GF-D8 (cell line): ENCODE measurements at regions not wholly inside any gene's neighbourhood (a gene's known extent, or its start where the extent isn't known, plus 50 kb on each side); places are given as distances from the start of the nearest gene placed in this dataset.
"Not testable (repeated sequence)": the region's sequence is repeated elsewhere in the genome, so short reads cannot be mapped to it uniquely, and the experiment has no call there.

Experiments used
- DNase-seq: peaks from one replicate; lab custom pipeline; 2025; lab: John Stamatoyannopoulos, UW

DNA sequence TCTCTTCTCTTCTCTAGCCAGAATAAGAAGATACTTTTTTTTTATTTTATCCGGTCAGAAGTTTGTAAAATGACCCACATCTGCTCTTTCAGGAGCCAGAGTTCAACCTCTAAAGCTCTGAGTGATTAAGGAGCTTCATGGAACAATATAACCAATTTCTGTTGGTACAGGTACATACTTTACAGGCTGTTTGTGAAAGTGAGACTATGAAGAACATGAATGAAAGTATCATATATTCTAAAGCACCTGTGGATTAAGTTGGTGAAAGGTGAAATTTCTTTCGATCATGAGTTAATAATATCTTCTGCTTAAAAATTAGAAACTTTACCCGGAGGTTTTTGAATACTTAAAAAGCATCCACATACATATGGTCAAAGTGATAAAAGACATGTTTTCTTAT is 65.2 kb downstream of the DMRT2 start:
- DNase-seq, result no peak

DNA sequence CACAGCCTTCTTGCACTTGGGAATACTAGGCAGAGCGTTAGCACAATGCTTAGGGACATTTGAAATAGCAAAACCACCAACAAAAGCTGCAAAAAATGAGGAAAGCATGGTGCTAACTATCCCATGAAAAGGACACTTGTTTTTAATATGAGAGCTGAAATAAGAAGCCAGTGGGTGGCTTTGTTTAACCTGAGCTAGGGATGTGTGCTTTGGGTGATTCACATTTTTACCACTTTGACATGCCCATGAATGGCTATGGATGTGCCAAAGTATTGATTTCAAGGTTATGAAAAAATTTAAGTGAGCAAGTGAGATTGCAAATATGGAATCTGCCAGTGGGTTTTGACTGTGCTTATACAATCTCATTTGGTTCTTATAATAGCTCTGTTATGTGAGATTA is 67.3 kb downstream of the DMRT2 start:
- DNase-seq, result no peak

DNA sequence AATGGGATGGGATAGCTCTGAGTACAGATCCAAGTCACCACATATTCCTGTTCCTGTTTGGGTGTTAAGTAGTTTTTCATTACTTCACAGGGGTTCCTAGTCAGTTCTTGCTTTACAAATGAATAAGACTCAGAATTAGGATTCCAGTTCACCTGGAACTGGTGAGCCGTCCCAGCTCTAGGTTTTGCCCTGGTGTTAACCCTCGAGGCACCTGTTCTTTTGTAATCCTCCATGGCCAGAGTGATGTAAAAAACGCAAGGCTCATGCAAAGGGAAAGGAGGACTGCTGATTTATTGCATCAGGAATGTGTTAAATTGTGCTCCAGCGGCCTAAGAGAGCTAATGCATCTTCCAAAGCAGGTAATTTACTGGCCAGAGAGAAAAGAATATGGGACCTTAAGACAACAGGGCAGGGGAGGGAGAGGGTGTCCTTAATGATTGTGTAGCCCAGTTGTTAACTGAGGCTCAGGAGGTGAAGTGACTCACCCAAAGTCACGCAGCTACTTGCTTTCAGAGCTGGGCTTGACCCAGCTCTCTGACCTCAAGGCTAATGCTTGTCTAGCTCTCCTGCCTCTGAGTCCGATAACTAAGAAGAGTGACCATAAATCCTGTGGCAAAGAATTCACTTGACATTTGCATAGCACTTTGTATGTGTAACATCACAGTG is 70.5 kb downstream of the DMRT2 start:
- DNase-seq, result no peak

DNA sequence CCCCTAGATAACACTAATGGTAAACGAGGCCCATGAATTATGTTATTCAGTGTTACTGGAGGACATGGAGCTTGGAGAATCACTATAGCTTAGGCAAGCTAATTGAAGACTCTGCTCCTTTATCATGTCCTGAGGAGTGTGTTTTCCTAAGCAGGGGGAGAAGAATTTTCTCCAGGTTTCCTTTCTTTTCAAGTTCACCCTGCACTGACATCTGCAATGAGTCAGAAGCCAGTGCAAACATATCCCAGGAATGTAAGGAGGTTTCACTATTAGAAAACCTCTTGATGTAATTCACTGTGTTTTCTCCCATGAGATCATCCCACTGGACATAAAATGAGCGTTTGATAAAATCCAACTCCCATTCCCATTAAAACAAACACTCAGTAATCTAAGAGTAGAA is 75.6 kb downstream of the DMRT2 start:
- no peak for DNase-seq

DNA sequence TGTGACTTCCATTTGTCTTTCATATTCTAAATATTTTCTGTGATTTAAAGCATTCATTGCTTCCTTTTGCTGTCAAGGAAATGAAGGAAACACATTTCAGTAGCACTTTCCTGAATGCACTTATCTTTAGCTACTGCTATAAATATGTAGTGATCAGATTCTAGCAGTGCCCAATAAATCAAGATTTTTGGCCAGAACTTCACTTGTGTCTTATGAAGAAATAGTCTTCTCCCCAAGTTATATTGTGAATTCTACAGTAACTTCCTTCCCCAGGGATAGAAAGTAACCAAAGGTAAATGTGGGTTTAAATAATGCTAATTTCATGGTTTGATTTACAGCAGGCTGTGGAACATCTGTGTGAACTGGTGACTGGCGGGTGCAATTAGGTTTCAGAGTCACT is 77.9 kb downstream of the DMRT2 start:
- DNase-seq, result no peak

DNA sequence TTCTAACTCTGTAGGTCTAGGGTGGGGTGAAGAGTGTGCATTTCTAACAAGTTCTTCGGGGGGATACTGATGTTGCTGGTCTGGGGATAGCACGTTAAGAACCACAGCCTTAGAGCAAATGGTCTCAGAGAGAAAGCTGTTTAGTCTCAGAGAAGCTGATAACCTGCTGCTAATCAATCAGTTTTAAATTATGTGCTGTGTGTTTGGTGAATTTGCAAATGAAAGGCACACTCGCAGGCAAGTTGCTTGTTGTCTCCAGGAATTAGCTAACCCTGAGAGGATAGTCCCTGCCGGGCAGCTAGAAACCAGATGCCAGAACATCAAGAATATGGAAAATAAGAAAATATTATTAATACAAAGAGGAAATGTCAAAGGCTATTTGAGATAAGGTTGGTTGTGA is 79.2 kb downstream of the DMRT2 start:
- DNase-seq, result no peak

DNA sequence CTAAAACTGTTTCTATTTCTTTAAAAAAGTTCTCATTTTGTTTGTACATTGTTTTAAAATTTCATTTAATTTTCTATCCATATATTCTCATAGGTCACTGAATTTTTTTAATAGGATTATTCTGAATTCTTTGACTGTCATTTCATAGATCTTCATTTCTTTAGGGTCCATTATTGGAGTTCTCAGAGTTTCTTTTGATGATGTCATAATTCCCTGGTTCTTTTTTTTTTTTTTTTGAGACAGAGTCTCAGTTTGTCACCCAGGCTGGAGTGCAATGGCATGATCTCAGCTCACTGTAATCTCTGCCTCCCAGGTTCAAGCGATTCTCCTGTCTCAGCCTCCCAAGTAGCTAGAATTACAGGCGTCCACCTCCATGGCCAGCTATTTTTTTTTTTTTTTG is 89.9 kb downstream of the DMRT2 start:
- DNase-seq, result no peak

DNA sequence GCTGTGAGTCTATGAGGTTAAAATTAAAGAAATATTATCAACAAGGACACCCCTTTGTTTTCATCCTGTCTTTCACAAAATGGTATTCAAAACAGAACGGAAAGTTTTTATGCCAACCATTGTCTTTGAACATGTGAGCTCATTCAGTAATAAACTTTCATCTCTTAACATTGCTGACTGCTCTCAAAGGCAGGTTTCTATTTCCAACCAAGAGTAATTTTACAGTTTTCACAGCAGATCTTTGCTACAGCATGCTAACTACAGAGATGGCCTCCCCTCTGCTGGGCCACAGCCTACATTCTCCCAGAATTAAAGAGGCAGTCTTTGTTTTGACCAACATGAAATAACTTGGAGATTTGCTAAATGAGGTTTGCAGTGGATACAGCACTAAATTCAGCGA is 101.5 kb downstream of the DMRT2 start:
- DNase-seq, result no peak

DNA sequence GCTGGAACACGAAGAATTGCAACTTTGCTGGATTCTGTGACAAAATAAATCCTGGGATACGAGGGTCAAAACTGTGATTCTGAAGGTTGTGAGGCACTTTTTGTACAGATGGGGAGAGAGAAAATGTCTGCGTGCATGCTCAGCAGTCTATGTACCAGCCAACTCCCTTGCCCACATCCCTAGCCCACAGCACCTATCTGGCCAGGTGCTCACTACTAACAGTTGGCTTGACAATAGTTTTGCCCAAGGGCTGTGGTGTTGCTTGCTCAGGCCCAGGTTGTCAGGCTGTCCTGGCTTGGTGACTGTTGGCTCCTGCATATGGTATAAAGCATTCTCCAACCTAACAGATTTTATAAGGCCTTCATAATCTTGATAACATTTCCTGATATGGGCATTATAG is 102.0 kb downstream of the DMRT2 start:
- DNase-seq, result no peak

DNA sequence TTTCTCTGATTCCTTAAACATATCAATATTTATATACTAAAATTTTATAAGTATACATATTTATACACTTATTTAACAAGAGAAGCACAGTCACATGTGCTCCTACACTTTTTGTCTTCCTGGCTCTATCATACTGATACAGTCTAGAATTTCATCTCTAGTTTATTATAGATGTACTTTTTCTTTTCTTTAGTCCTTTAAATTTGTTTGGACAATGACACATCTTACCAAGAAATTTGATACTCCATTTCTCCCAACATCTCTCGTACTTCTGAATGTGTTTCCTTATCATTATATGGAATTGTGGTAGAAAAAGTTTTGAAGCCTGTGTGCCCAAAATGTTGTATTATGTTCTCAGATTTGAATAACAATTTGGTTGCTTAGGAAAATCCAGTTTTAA is 104.6 kb downstream of the DMRT2 start:
- no peak for DNase-seq

DNA sequence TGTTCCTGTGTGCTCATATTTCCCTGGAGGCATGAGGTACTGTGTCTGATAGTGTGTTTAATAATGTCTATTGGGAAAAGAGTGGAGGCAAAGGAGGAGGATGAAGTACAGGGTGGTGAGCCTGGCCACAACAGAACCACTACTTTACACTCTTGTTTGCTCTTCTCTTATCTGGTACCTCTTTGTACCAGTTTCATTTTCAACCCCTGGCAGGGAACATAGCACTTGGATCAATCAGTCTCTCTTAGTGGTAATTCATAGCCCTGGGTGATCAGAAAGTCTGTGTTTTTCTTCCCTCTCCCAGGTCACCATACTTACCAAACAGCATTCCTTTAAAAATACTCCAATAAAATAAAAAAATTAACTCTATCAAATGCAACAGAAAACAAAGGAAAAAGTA is 105.4 kb downstream of the DMRT2 start:
- DNase-seq, result no peak

DNA sequence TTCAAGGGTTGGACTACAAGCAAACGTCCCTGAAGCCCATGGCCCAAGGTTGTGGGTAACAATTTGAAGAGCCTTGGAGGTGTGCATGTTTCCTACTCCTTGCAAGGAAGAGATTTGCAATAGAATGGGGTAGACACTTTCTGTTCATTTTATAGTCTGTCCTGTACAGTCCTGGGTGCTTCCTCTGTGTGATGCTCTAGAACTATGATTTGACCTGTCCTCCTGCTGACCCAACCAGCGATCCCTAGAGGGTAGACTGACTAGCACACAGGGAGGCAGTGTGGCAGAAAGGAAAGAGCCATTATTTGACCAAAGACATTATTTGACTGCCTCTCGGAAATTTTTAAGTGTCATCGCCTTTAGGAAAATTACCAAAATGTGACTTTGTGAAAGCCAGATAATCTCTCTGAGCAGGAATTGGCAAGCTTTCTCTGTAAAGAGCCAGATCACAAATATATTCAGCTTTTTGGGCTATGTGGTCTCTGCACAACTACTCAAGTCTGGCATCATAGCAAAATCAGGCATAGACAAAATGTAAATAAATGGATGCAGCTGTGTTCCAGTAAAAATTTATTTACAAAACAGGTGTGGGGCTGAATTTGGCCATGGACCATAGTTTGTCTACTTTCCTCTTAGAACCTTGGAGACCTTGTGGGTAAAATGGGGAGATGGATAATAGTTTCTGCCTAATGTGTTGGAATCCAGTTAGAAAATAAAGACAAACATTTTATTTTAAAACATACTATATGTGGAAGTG is 106.8 kb downstream of the DMRT2 start:
- DNase-seq, result no peak

DNA sequence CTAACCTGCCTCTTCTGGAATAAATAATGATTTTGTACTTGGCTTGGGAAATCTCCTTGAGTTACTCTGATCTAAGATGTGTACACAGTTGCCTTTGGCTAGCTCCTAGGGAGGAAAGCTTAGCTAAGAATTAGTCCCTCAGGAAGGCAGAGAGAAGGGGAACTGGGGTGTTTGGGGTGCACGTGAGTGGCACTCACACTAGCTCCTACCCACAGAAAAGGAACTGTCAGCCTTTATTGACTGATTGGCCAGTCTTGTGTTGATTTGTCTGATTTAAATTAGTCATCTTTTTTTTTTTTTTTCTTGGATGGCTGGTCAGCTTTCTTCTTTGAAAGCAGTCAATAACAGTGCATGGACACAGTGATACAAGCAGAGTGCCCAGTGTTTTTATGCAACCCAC is 107.7 kb downstream of the DMRT2 start:
- no peak for DNase-seq

DNA sequence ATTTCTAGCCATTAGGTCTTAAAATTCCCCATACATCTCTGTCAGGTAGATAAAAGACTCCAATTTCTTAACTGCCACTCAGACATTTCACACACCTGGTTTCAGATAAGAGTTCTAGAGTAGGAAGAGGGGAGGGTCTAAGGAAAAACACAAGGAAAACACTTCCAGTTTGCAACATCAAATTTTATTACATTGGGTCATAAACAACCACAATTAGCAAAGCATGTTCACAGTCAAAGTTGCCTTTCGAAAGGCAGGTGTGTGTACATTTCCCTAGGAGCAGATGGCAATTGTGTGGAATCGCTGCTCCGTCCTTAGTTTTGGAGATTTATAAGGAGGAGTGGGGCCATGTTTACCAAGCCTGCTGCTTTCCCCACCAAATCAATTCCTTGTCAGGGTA is 120.8 kb downstream of the DMRT2 start:
- DNase-seq, result no peak

DNA sequence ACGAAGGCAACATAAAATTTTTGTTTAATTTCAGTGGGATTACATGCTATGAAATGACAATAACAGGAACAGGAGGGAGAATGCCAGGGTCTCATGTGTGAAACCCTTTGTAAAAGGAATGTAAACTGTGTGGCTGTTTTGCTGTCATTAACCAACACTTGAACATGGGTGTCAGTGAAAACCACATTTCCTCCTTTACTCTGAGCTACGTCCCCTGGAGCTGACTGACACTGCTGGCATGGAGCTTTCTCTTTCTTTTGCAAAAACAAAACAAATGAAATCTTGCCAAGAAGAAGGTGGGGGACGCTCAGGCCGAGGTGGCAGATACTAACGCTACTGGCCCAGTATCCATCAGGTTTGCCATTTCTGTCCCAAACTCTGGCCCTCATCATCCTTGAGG is 121.4 kb downstream of the DMRT2 start:
- DNase-seq, result no peak

DNA sequence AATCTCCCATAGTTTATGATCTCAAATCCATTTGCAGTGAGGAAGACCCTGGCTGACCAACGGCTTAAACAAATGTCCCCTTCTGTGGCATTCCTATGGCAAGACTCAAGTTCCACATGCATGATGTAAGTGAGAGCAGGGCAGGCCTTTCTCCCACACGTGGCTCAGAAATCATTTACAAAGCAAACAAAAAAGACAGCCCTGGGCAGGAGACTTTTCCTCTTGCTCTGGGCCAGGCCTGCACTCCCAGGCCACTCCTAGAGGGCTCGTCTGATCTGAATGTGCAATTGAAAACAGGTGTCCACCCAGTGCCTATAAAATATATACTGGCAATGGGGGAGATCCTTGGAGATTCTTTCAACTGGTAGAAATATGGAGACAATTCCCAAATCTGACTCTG is 123.1 kb downstream of the DMRT2 start:
- DNase-seq, result no peak

DNA sequence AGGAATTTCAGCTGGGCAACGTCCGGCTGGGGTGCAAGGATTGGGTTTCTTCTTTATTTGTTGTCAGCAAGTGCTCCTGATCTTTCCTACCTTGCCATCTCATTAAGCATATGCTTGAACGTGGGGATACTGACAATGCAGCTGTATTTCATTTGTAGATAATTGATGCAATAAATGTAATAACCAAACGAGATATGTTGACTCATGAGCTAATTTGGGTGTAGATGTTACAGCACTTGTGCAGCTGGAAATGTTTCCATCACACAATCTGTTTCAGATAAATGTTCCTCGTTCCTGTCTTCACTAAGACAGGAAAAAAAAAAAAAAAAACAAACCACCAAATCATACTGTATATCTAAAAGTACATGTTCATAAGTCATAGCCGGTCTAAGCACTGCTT is 123.8 kb downstream of the DMRT2 start:
- no peak for DNase-seq

DNA sequence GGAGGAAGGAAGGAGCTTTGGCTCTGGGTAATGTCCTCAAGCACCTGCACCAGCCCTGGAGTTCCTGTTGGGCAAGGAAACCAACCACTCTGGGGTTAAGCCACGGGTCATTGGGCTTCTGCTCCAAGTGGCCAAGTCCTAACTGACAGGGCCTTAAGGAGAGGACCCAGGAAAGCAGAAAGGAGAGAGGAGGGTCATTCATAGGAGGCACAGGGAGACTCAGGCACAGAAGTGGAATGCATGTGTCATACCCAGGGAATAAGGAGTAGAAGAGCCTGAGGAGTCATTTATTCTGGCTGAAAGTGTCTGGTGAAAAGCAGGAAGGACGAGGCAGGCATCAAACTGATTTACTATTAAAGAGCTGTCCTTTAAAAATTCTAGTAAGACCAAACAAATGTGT is 129.2 kb downstream of the DMRT2 start:
- DNase-seq, result no peak

DNA sequence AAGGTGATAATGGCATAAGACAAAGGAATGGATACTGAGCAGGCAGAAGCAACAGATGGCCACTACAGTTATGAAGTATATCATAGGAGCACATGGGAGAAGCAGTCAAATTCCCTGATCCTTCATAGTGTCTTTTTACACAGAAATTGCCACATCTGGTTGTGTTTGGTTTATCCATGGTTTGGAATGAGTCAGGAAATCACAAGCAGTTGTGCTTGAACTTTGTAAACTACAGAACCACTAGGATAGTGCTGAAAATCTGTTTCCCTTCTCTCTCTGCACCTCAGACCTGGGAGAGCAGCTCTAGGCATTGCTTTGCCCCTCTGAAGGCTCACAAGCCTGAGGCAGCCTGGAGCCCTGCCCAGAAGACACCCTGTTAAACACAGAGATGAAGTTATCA is 134.0 kb downstream of the DMRT2 start:
- DNase-seq, result no peak

DNA sequence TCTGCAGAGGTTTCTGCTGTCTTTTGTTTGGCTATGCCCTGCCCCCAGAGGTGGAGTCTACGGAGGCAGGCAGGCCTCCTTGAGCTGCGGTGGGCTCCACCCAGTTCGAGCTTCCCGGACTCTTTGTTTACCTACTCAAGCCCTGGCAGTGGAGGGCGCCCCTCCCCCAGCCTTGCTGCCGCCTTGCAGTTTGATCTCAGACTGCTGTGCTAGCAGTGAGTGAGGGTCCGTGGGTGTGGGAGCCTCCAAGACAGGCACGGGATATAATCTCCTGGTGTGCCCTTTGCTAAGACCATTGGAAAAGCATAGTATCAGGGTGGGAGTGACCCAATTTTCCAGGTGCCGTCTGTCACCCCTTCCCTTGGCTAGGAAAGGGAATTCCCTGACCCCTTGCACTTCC is 137.0 kb downstream of the DMRT2 start:
- not testable (repeated sequence) for DNase-seq

DNA sequence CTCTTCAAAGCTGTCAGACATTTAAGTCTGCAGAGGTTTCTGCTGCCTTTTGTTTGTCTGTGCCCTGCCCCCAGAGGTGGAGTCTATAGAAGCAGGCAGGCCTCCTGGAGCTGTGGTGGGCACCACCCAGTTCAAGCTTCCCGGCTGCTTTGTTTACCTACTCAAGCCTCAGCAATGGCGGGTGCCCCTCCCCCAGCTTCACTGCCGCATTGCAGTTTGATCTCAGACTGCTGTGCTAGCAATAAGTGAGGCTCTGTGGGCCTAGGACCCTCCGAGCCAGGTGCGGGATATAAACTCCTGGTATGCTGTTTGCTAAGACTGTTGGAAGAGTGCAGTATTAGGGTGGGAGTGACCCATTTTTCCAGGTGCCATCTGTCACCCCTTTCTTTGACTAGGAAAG is 145.5 kb downstream of the DMRT2 start:
- not testable (repeated sequence) for DNase-seq

DNA sequence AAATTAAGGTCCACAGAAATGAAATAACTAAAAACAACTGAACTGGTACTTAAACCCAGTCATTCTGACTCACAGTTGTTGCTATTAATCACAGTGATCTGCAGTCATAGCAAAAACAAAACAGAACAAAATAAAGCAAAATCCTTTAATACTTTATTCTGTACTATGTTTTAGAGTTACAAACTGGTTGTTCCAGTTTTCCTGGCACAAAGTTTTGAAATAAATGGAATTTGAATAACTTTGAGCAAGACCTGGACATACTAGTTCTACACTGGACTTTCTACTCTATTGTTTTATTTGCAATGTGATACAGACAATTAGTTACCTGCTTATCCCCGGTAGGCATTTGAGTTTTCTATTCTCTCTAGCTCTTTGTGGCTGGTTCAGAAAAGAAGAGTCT is 147.9 kb downstream of the DMRT2 start:
- no peak for DNase-seq

DNA sequence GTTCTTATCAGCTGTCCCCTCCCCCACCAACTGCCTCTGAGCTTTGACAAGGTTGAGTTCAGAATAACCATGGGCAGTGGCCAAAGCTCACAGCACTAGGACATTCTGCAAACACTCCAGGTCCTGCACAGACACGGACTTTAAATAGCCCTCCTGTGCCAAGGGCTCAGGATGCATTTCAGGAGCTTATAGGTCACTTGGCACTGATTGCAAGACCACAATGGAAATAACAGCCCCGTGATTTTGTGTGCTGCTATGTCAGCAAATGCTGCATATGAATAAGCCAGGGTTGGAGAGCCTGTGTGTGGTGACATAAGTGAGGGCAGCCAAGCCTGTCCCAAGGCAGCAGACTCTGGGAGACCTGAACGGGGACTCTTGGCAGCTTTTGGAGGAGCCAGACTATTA is 150.7 kb downstream of the DMRT2 start:
- no peak for DNase-seq

DNA sequence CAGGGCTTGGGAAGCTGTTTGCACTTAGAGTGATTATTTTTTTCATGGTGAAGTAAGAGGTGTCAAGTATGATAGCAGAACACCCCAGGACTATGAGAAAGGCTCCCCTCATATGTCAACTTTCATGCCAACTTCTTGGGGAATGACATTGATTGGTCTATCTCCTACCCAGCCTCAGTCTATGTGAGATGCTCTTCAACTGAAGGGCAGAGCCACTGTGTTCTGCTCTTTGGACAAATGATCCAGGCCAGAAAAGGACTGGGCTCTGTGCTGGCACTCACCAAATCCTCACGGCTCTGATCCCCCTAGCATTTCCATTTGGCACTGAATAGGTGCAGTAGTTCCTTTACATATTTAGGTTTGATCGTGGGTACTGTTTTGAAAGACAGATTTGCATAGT is 151.1 kb downstream of the DMRT2 start:
- no peak for DNase-seq
